ENCODE measurements at regions not wholly inside any gene's neighbourhood (a gene's known extent, or its start where the extent isn't known, plus 50 kb on each side); places are given as distances from the start of the nearest gene placed in this dataset.
A peak's percentile ranks its signal among the peaks of the same experiment; 100 is the strongest.

GRCh38 chr16:64866021-64866420 is 255.8 kb downstream of the CDH11 start:
- Histone ChIP-seq H2AFZ (no peak overlapping the region), H3K36me3 (replicated peaks; ENCODE audit: insufficient read depth, low read depth) (no peaks in the 10 kb centered on the region), H3K27ac (peak overlapping the region; percentile 80), H3K4me1 (ENCODE audit: insufficient read depth) (peaks cover 20% of the 10 kb centered on the region), H4K20me1 (ENCODE audit: insufficient read depth, poor library complexity, severe bottlenecking) (no peaks in the 10 kb centered on the region), H3K27me3 (no peaks in the 10 kb centered on the region), H3K4me2 (no peak overlapping the region), H3K79me2 (no peaks in the 10 kb centered on the region), H3K4me3 (no peak overlapping the region), H3K9me3 (ENCODE audit: low read depth) (no peaks in the 10 kb centered on the region), H3K9me2 (replicated peaks; ENCODE audit: insufficient read depth) (no peaks in the 10 kb centered on the region)
- WGBS (ENCODE audit: low lambda C conversion rate, missing lambda C conversion rate) = 86% methylated on average over 2 of the region's 2 CpGs
- TF ChIP-seq CTCF (IDR thresholded peaks at IDR 0.05; ENCODE audit: poor library complexity) = no peak
- TF ChIP-seq EZH2phosphoT487 (IDR thresholded peaks at IDR 0.05; ENCODE audit: low read depth, severe bottlenecking, unreplicated experiment) = no peak
- TF ChIP-seq EZH2 (IDR thresholded peaks at IDR 0.05; ENCODE audit: borderline replicate concordance) = no peak
- no peak for DNase-seq (ENCODE audit: low spot score)

- H3K4me1 ChIP-seq (ENCODE audit: insufficient read depth) = peaks cover 20% of the 10 kb centered on the region
- H4K20me1 ChIP-seq (ENCODE audit: insufficient read depth, poor library complexity, severe bottlenecking) = no peaks in the 10 kb centered on the region
- no peaks in the 10 kb centered on the region for H3K27me3 ChIP-seq
- no peaks in the 10 kb centered on the region for H3K9me3 ChIP-seq (ENCODE audit: low read depth)
- no peaks in the 10 kb centered on the region for H3K79me2 ChIP-seq
- TF ChIP-seq EZH2 (IDR thresholded peaks at IDR 0.05; ENCODE audit: borderline replicate concordance) (no peak), CTCF (IDR thresholded peaks at IDR 0.05; ENCODE audit: poor library complexity) (no peak), EZH2phosphoT487 (IDR thresholded peaks at IDR 0.05; ENCODE audit: low read depth, severe bottlenecking, unreplicated experiment) (no peak)
- H3K4me2 ChIP-seq = no peak overlapping the region
- no peak for DNase-seq (ENCODE audit: low spot score)
- no peak overlapping the region for H2AFZ ChIP-seq
- H3K27ac ChIP-seq = peak overlapping the region; percentile 80
- 82% methylated on average over 2 of the region's 2 CpGs for WGBS (ENCODE audit: low lambda C conversion rate, missing lambda C conversion rate)
- H3K4me3 ChIP-seq = no peak overlapping the region
- H3K9me2 ChIP-seq (replicated peaks; ENCODE audit: insufficient read depth) = no peaks in the 10 kb centered on the region
- no peaks in the 10 kb centered on the region for H3K36me3 ChIP-seq (replicated peaks; ENCODE audit: insufficient read depth, low read depth)
Observed at GRCh38 chr16:64865069-64865696, 256.7 kb downstream of the CDH11 start.

GRCh38 chr16:64864232-64864809 is 257.5 kb downstream of the CDH11 start:
- H2AFZ ChIP-seq = no peak overlapping the region
- no peak overlapping the region for H3K4me3 ChIP-seq
- H3K27me3 ChIP-seq = no peaks in the 10 kb centered on the region
- WGBS (ENCODE audit: low lambda C conversion rate, missing lambda C conversion rate) = 39% methylated on average over 5 of the region's 5 CpGs
- H3K36me3 ChIP-seq (replicated peaks; ENCODE audit: insufficient read depth, low read depth) = no peaks in the 10 kb centered on the region
- no peaks in the 10 kb centered on the region for H3K9me2 ChIP-seq (replicated peaks; ENCODE audit: insufficient read depth)
- H3K4me1 ChIP-seq (ENCODE audit: insufficient read depth) = peaks cover 15% of the 10 kb centered on the region
- H3K9me3 ChIP-seq (ENCODE audit: low read depth) = no peaks in the 10 kb centered on the region
- H3K4me2 ChIP-seq = no peak overlapping the region
- H3K79me2 ChIP-seq = no peaks in the 10 kb centered on the region
- H4K20me1 ChIP-seq (ENCODE audit: insufficient read depth, poor library complexity, severe bottlenecking) = no peaks in the 10 kb centered on the region
- peak; percentile 67 for DNase-seq (ENCODE audit: low spot score)
- peak overlapping the region; percentile 80 for H3K27ac ChIP-seq
- TF ChIP-seq EZH2phosphoT487 (IDR thresholded peaks at IDR 0.05; ENCODE audit: low read depth, severe bottlenecking, unreplicated experiment) = no peak
- TF ChIP-seq CTCF (IDR thresholded peaks at IDR 0.05; ENCODE audit: poor library complexity) = no peak
- no peak for TF ChIP-seq EZH2 (IDR thresholded peaks at IDR 0.05; ENCODE audit: borderline replicate concordance)
